ENCODE measurements at regions not wholly inside any gene's neighbourhood (a gene's known extent, or its start where the extent isn't known, plus 50 kb on each side); places are given as distances from the start of the nearest gene placed in this dataset.

DNA sequence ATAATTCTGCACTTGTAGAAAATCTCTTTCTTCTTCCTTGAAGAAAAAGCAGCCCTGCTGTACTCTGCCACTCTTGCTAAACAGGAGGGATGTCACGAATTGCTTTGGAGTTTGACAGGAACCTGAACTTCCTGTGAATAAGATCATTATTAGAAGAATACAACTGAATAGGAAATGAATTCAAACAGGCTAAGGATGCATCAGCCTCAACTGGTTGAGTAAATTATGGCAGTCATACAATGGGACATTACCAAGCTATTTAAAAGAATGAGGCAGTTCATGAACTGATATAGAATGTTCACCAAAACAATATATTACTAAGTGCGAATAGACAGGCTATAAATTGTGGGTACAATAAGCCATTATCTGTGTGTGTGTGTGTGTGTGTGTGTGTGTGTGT lies 97.1 kb upstream of the DOCK1 start:
- TF ChIP-seq CTCF (IDR thresholded peaks at IDR 0.05) = no peak
- TF ChIP-seq ZFX (IDR thresholded peaks at IDR 0.05; ENCODE audit: borderline replicate concordance) = no peak
